Transverse colon (tissue), 4 donors: ENCODE measurements at regions not wholly inside any gene's neighbourhood (a gene's known extent, or its start where the extent isn't known, plus 50 kb on each side); places are given as distances from the start of the nearest gene placed in this dataset.

Source experiments
- DNase-seq: peaks from one replicate; pipeline ENCODE4 v3.0.0-alpha.2; 2019
- H3K27ac ChIP-seq, 4 donors: fragments of 200-600 bp; sonication (generic); 2 replicates each; pipeline ENCODE4 v1.5.1; 2016 to 2018; ENCODE audit warnings: inconsistent platforms in 4 of 4
- H3K27me3 ChIP-seq: fragments of 200-600 bp; sonication (generic); 2 replicates; pipeline ENCODE4 v1.5.1; 2017; ENCODE audit warnings: inconsistent platforms
- H3K36me3 ChIP-seq, 4 donors: fragments of 200-600 bp; sonication (generic); 2 replicates each; pipeline ENCODE4 v1.5.1; 2017 to 2019; ENCODE audit warnings: inconsistent platforms in 4 of 4
- H3K4me1 ChIP-seq, 4 donors: fragments of 200-600 bp; sonication (generic); 2 replicates each; pipeline ENCODE4 v1.5.1; 2017 to 2020; ENCODE audit warnings: inconsistent platforms in 4 of 4
- H3K4me3 ChIP-seq, 4 donors: fragments of 200-600 bp; sonication (generic); 1 replicate in 1 of 4; 2 replicates in 3 of 4; pipeline versions ENCODE4 v1.5.1 to v1.6.1; 2017 to 2019; ENCODE audit warnings: inconsistent platforms in 4 of 4
- H3K9me3 ChIP-seq, 2 donors: fragments of 200-600 bp; sonication (generic); 2 replicates each; pipeline ENCODE4 v1.5.1; 2017 to 2019; ENCODE audit warnings: inconsistent platforms in 2 of 2
- CTCF ChIP-seq, 5 experiments: fragments of 200-600 bp in 3 of 5; fragments of 450-650 bp in 2 of 5; sonication (generic) in 3 of 5; IDR thresholded peaks; 1 replicate in 2 of 5; 2 replicates in 3 of 5; pipeline ENCODE4 v1.5.1; 2016 to 2017; ENCODE audit warnings: antibody characterized with exemption in 5 of 5, inconsistent platforms in 3 of 5, mild to moderate bottlenecking in 2 of 5, moderate library complexity in 1 of 5
- EP300 ChIP-seq: sonication (generic); formaldehyde crosslinking; IDR thresholded peaks from one replicate; pipeline ENCODE4 v1.6.1; 2017; ENCODE audit warnings: antibody characterized with exemption, low read depth
- POLR2A ChIP-seq: fragments of 450-650 bp; IDR thresholded peaks from one replicate; pipeline ENCODE4 v1.6.1; 2016; ENCODE audit warnings: antibody characterized with exemption, mild to moderate bottlenecking, moderate library complexity
- POLR2AphosphoS5 ChIP-seq, 3 donors: sonication (generic); formaldehyde crosslinking; IDR thresholded peaks; one replicate each; pipeline ENCODE4 v1.6.1; 2016; ENCODE audit warnings: antibody characterized with exemption in 3 of 3
- WGBS, 2 donors: methylation state at CpG; one replicate each; pipeline ENCODE4 v1.1.5; 2018; ENCODE audit warnings: low coverage in 1 of 2; 5-methylcytosine and 5-hydroxymethylcytosine counted together
- in situ Hi-C, 4 donors: fragments of 200-750 bp; cut with MboI; loops; one replicate each; pipeline versions ENCODE4 v1.15.0 to v1.15.1; 2017; ENCODE audit warnings: low sequenced_read_pairs in 3 of 4, low pct_ligation_motif_present in 1 of 4, low pct_unique_long_range_greater_than_20kb in 1 of 4
- intact Hi-C: fragments of 100-400 bp; cut with DNase I; formaldehyde crosslinking; loops from one replicate; pipeline ENCODE4 v1.15.1; 2023; ENCODE audit warnings: low total_unique reads

- WGBS, 2 donors, result 73 to 95% methylated on average over 2 of the region's 2 CpGs
- DNase-seq, result no peak
- TF ChIP-seq EP300 (no peak), CTCF (IDR thresholded peaks at IDR 0.05) (no peak), POLR2AphosphoS5 (IDR thresholded peaks at IDR 0.05) (no peak), POLR2A (no peak)
- in situ Hi-C loops (loop anchor here (5.0 to 25.0 kb wide), 6 partner anchors 129 to 696 kb away; partner anchors contain the start of gene GEMIN8 (in 1 of the 4)), intact Hi-C loops (loop anchor here (5.0 kb wide), 1 partner anchor 524 kb away; no protein-coding TSS in a partner anchor)
- Histone ChIP-seq H3K4me1 (no peaks in the 10 kb centered on the region), H3K9me3 (no peaks in the 10 kb centered on the region), H3K4me3 (no peak overlapping the region), H3K27me3 (no peaks in the 10 kb centered on the region), H3K36me3 (no peaks in the 10 kb centered on the region), H3K27ac (no peak overlapping the region)
Measured at GRCh38 chrX:13507893-13508292, 61.5 kb upstream of the EGFL6 start.

- in situ Hi-C loops (loop anchor here (5.0 to 25.0 kb wide), 6 partner anchors 131 to 694 kb away; partner anchors contain the start of gene GEMIN8 (in 1 of the 4)), intact Hi-C loops (loop anchor here (5.0 kb wide), 1 partner anchor 526 kb away; no protein-coding TSS in a partner anchor)
- no peak overlapping the region for H3K4me3 ChIP-seq
- no peaks in the 10 kb centered on the region for H3K9me3 ChIP-seq
- no peaks in the 10 kb centered on the region for H3K36me3 ChIP-seq
- H3K27me3 ChIP-seq, result no peaks in the 10 kb centered on the region
- H3K27ac ChIP-seq, result no peak overlapping the region
- DNase-seq, result peak; percentile 56
- 0 to 10% methylated on average over 3 to 5 of the region's 5 CpGs for WGBS, 2 donors
- no peak for TF ChIP-seq EP300
- no peak for TF ChIP-seq POLR2A
- TF ChIP-seq CTCF (IDR thresholded peaks at IDR 0.05), result peak; percentile 64 to 87 (median 71)
- H3K4me1 ChIP-seq, result no peaks in the 10 kb centered on the region
Measured at GRCh38 chrX:13506574-13506973, 62.8 kb upstream of the EGFL6 start.

GRCh38 chrX:13502590-13502989 lies 66.8 kb upstream of the EGFL6 start:
- no peak for DNase-seq
- 40% methylated on average over 2 of the region's 2 CpGs; no CpG with 5 or more reads in 1 of the 2 donors for WGBS, 2 donors
- Histone ChIP-seq H3K27ac (no peak overlapping the region), H3K36me3 (no peaks in the 10 kb centered on the region), H3K9me3 (no peaks in the 10 kb centered on the region), H3K4me3 (no peak overlapping the region), H3K4me1 (no peaks in the 10 kb centered on the region), H3K27me3 (no peaks in the 10 kb centered on the region)
- intact Hi-C loops, result no loop called here
- no peak for TF ChIP-seq CTCF (IDR thresholded peaks at IDR 0.05)
- in situ Hi-C loops, result loop anchor here in 3 of 4 donors (10.0 to 25.0 kb wide), 5 partner anchors 135 to 690 kb away; partner anchors contain the start of gene GEMIN8 (in 1 of the 3)

GRCh38 chrX:13499736-13500135 lies 69.7 kb upstream of the EGFL6 start:
- Histone ChIP-seq H3K9me3 (no peaks in the 10 kb centered on the region), H3K36me3 (no peaks in the 10 kb centered on the region), H3K4me1 (no peaks in the 10 kb centered on the region), H3K27ac (no peak overlapping the region), H3K4me3 (no peak overlapping the region), H3K27me3 (no peaks in the 10 kb centered on the region)
- DNase-seq, result no peak
- intact Hi-C loops (no loop called here), in situ Hi-C loops (loop anchor here (10.0 to 25.0 kb wide), 9 partner anchors 138 to 687 kb away; partner anchors contain the start of gene GEMIN8 (in 1 of the 4))
- WGBS, 2 donors, result 55 to 100% methylated on average over 1 to 2 of the region's 2 CpGs
- TF ChIP-seq POLR2AphosphoS5 (IDR thresholded peaks at IDR 0.05) (no peak), CTCF (IDR thresholded peaks at IDR 0.05) (no peak), POLR2A (no peak)
